Transverse colon (tissue), 1 donor: ENCODE measurements at regions not wholly inside any gene's neighbourhood (a gene's known extent, or its start where the extent isn't known, plus 50 kb on each side); places are given as distances from the start of the nearest gene placed in this dataset.

Experiments used
- EP300 ChIP-seq: sonication (generic); formaldehyde crosslinking; IDR thresholded peaks from one replicate; pipeline ENCODE4 v1.6.1; 2017; ENCODE audit warnings: antibody characterized with exemption, low read depth
- POLR2A ChIP-seq: fragments of 450-650 bp; IDR thresholded peaks from one replicate; pipeline ENCODE4 v1.6.1; 2016; ENCODE audit warnings: antibody characterized with exemption, mild to moderate bottlenecking, moderate library complexity

DNA sequence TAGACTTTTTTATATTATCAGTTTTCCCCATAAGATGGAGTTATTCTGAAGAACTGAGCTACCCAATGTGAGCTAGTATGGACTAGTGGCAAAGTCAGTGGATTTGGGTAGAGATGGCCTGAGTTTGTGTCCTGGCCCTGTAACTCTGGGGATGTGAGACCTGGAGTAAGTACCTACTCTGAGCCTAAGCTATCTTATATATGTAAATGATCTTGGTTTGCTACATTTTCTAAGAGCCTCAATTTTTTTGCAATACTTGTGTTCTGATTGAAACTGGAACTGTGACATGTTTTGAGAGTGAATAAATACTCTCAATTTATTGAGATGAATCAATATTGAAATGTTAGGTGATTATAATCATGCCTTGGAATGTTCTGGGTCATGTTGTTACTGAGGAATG is 73.6 kb downstream of the ZNF621 start:
- TF ChIP-seq POLR2A (no peak), EP300 (no peak)
